ENCODE measurements at regions not wholly inside any gene's neighbourhood (a gene's known extent, or its start where the extent isn't known, plus 50 kb on each side); places are given as distances from the start of the nearest gene placed in this dataset.

- DNase-seq, result no peak
Measured at GRCh38 chr11:45067966-45068365, 78.5 kb upstream of the PRDM11 start.

- DNase-seq, result no peak
Measured at GRCh38 chr11:45071232-45071631, 75.2 kb upstream of the PRDM11 start.

GRCh38 chr11:45073685-45074141 lies 72.7 kb upstream of the PRDM11 start:
- no peak for DNase-seq

- no peak for DNase-seq
Measured at GRCh38 chr11:45075519-45075918, 70.9 kb upstream of the PRDM11 start.

- DNase-seq, result no peak
Measured at GRCh38 chr11:45075952-45076351, 70.5 kb upstream of the PRDM11 start.

GRCh38 chr11:45076761-45077160 lies 69.7 kb upstream of the PRDM11 start:
- DNase-seq, result no peak

GRCh38 chr11:45078236-45079074 lies 68.0 kb upstream of the PRDM11 start:
- no peak for DNase-seq

- no peak for DNase-seq
Measured at GRCh38 chr11:45079075-45079444, 67.4 kb upstream of the PRDM11 start.

- no peak for DNase-seq
Measured at GRCh38 chr11:45079567-45079942, 66.9 kb upstream of the PRDM11 start.

GRCh38 chr11:45079943-45080719 lies 66.3 kb upstream of the PRDM11 start:
- peak; percentile 28 for DNase-seq

- no peak for DNase-seq
Measured at GRCh38 chr11:45082744-45083543, 63.5 kb upstream of the PRDM11 start.

- DNase-seq, result no peak
Measured at GRCh38 chr11:45083544-45084087, 62.8 kb upstream of the PRDM11 start.

- no peak for DNase-seq
Measured at GRCh38 chr11:45085646-45086501, 60.6 kb upstream of the PRDM11 start.

- no peak for DNase-seq
Measured at GRCh38 chr11:45086526-45086925, 59.9 kb upstream of the PRDM11 start.

GRCh38 chr11:45087086-45087899 lies 59.1 kb upstream of the PRDM11 start:
- no peak for DNase-seq

GRCh38 chr11:45087900-45088160 lies 58.6 kb upstream of the PRDM11 start:
- DNase-seq, result no peak

- DNase-seq, result no peak
Measured at GRCh38 chr11:45089251-45089650, 57.2 kb upstream of the PRDM11 start.

GRCh38 chr11:45089676-45090499 lies 56.6 kb upstream of the PRDM11 start:
- no peak for DNase-seq

- DNase-seq, result no peak
Measured at GRCh38 chr11:45090607-45091006, 55.8 kb upstream of the PRDM11 start.

Data from stimulated activated naive CD4-positive, alpha-beta T cell treated with Interleukin-2 at 50 U/mL for 16 hours (primary cell).